ENCODE measurements at regions not wholly inside any gene's neighbourhood (a gene's known extent, or its start where the extent isn't known, plus 50 kb on each side); places are given as distances from the start of the nearest gene placed in this dataset.

GRCh38 chr10:85008488-85009184, 680.2 kb downstream of the CCSER2 start:
- no peaks in the 10 kb centered on the region for H3K27me3 ChIP-seq
- no peaks in the 10 kb centered on the region for H3K36me3 ChIP-seq
- H3K4me3 ChIP-seq, result no peak overlapping the region
- H3K9me3 ChIP-seq, result no peaks in the 10 kb centered on the region
- no peak overlapping the region for H3K27ac ChIP-seq
- H3K4me1 ChIP-seq, result no peaks in the 10 kb centered on the region
- WGBS, 2 donors, result 77 to 81% methylated on average over 6 of the region's 6 CpGs
- TF ChIP-seq POLR2A (IDR thresholded peaks at IDR 0.05) (no peak), EP300 (IDR thresholded peaks at IDR 0.05) (no peak)
- TF ChIP-seq, protein P1, sequence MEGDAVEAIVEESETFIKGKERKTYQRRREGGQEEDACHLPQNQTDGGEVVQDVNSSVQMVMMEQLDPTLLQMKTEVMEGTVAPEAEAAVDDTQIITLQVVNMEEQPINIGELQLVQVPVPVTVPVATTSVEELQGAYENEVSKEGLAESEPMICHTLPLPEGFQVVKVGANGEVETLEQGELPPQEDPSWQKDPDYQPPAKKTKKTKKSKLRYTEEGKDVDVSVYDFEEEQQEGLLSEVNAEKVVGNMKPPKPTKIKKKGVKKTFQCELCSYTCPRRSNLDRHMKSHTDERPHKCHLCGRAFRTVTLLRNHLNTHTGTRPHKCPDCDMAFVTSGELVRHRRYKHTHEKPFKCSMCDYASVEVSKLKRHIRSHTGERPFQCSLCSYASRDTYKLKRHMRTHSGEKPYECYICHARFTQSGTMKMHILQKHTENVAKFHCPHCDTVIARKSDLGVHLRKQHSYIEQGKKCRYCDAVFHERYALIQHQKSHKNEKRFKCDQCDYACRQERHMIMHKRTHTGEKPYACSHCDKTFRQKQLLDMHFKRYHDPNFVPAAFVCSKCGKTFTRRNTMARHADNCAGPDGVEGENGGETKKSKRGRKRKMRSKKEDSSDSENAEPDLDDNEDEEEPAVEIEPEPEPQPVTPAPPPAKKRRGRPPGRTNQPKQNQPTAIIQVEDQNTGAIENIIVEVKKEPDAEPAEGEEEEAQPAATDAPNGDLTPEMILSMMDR (IDR thresholded peaks at IDR 0.05), result no peak
- no peak for DNase-seq (ENCODE audit: low spot score in 2 of 2)

DNA sequence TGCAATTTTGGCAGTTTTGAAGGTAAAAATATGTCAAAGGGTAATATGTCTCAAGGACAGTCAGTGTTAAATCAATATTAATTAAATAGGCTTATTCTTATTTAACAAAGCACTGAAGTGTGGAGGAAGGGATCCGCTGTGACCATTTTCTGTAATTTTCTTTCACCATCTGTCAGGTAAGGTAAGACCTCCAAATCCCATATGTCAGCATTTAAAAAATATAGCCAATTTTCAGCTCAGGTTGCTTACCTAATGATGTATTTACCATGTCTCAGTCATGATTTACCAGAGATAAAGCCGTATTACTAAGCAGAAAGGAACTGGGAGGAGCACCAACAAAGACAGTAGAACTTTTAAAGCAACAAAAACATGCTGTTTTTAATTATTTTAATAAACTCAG, 683.9 kb downstream of the CCSER2 start:
- no peak overlapping the region for H3K4me3 ChIP-seq
- H3K36me3 ChIP-seq, result no peaks in the 10 kb centered on the region
- no peaks in the 10 kb centered on the region for H3K4me1 ChIP-seq
- no peak for DNase-seq (ENCODE audit: low spot score in 2 of 2)
- no peaks in the 10 kb centered on the region for H3K9me3 ChIP-seq
- TF ChIP-seq, protein P1 (IDR thresholded peaks at IDR 0.05), result no peak
- no peak for TF ChIP-seq EP300 (IDR thresholded peaks at IDR 0.05)
- TF ChIP-seq POLR2A (IDR thresholded peaks at IDR 0.05), result no peak
- H3K27me3 ChIP-seq, result no peaks in the 10 kb centered on the region
- WGBS, 2 donors, result 82 to 85% methylated on average over 2 of the region's 2 CpGs
- H3K27ac ChIP-seq, result no peak overlapping the region

GRCh38 chr10:85026878-85027467, 698.6 kb downstream of the CCSER2 start:
- H3K4me1 ChIP-seq, result no peaks in the 10 kb centered on the region
- no peak overlapping the region for H3K27ac ChIP-seq
- H3K4me3 ChIP-seq, result no peak overlapping the region
- no peaks in the 10 kb centered on the region for H3K36me3 ChIP-seq
- no peak for DNase-seq (ENCODE audit: low spot score in 2 of 2)
- H3K9me3 ChIP-seq, result peaks cover 0 to 14% (median 0%) of the 10 kb centered on the region in 4 donors
- TF ChIP-seq, protein P1 (IDR thresholded peaks at IDR 0.05), result no peak
- no peak for TF ChIP-seq EP300 (IDR thresholded peaks at IDR 0.05)
- TF ChIP-seq POLR2A (IDR thresholded peaks at IDR 0.05), result no peak
- H3K27me3 ChIP-seq, result no peaks in the 10 kb centered on the region

GRCh38 chr10:85032981-85033380, 704.6 kb downstream of the CCSER2 start:
- Histone ChIP-seq H3K36me3 (no peaks in the 10 kb centered on the region), H3K27ac (no peak overlapping the region), H3K9me3 (peaks cover 0 to 20% (median 0%) of the 10 kb centered on the region in 4 donors), H3K27me3 (no peaks in the 10 kb centered on the region), H3K4me1 (no peaks in the 10 kb centered on the region), H3K4me3 (no peak overlapping the region)
- TF ChIP-seq, protein P1 (IDR thresholded peaks at IDR 0.05), result no peak
- no peak for TF ChIP-seq POLR2A (IDR thresholded peaks at IDR 0.05)
- 71 to 78% methylated on average over 1 of the region's 1 CpG for WGBS, 2 donors
- no peak for DNase-seq (ENCODE audit: low spot score in 2 of 2)

- Histone ChIP-seq H3K36me3 (no peaks in the 10 kb centered on the region), H3K9me3 (peaks cover 0 to 29% (median 3%) of the 10 kb centered on the region in 4 donors), H3K27me3 (no peaks in the 10 kb centered on the region), H3K4me3 (no peak overlapping the region), H3K4me1 (no peaks in the 10 kb centered on the region), H3K27ac (no peak overlapping the region)
- TF ChIP-seq POLR2A (IDR thresholded peaks at IDR 0.05), result no peak
- DNase-seq (ENCODE audit: low spot score in 2 of 2), result no peak
- WGBS, 2 donors, result 83 to 87% methylated on average over 3 of the region's 3 CpGs
Measured at GRCh38 chr10:85036661-85037060, 708.3 kb downstream of the CCSER2 start.
